Right lobe of liver (tissue), 6 donors: ENCODE measurements at regions not wholly inside any gene's neighbourhood (a gene's known extent, or its start where the extent isn't known, plus 50 kb on each side); places are given as distances from the start of the nearest gene placed in this dataset.

Experiments used
- ATAC-seq, 4 donors: fragments of 200-7000 bp; cut with Tn5 transposase; one replicate each; pipeline ENCODE4 v1.9.1; 2020; ENCODE audit warnings: mild to moderate bottlenecking in 4 of 4, moderate library complexity in 4 of 4
- DNase-seq, 3 donors: peaks; one replicate each; pipeline ENCODE4 v3.0.0-alpha.2; 2020
- H3K27ac ChIP-seq, 3 donors: fragments of 200-600 bp; one replicate each; pipeline ENCODE4 v1.8.0; 2022
- H3K27me3 ChIP-seq, 2 donors: fragments of 200-600 bp; one replicate each; pipeline ENCODE4 v1.8.0; 2022
- H3K36me3 ChIP-seq, 4 donors: fragments of 200-600 bp; sonication (generic) in 1 of 4; one replicate each; pipeline versions ENCODE4 v1.5.1 to v1.8.0; 2017 to 2022; ENCODE audit warnings: control low read depth in 1 of 4
- H3K4me1 ChIP-seq, 4 donors: fragments of 200-600 bp; sonication (generic) in 1 of 4; one replicate each; pipeline versions ENCODE4 v1.5.1 to v1.8.0; 2017 to 2022; ENCODE audit warnings: control low read depth in 1 of 4
- H3K4me3 ChIP-seq, 3 donors: fragments of 200-600 bp; one replicate each; pipeline ENCODE4 v1.8.0; 2022
- H3K9me3 ChIP-seq, 4 donors: fragments of 200-600 bp; sonication (generic) in 1 of 4; one replicate each; pipeline versions ENCODE4 v1.5.1 to v1.8.0; 2017 to 2022; ENCODE audit warnings: control low read depth in 1 of 4
- POLR2A ChIP-seq: fragments of 450-650 bp; IDR thresholded peaks from one replicate; pipeline ENCODE4 v1.6.1; 2017; ENCODE audit warnings: antibody characterized with exemption, mild to moderate bottlenecking
- WGBS: methylation state at CpG from one replicate; pipeline ENCODE4 v1.1.6; 2018; ENCODE audit warnings: low coverage, low lambda C conversion rate; ENCODE audit not compliant: insufficient coverage; ENCODE audit errors: missing lambda C conversion rate; 5-methylcytosine and 5-hydroxymethylcytosine counted together
- intact Hi-C, 2 donors: fragments of 100-400 bp; cut with DNase I; formaldehyde crosslinking; loops; one replicate each; pipeline versions ENCODE4 v1.11.2 to v1.14.1; 2022
- TF ChIP-seq, protein P1 (sequence below), 4 donors: fragments of 200-600 bp in 3 of 4; fragments of 450-650 bp in 1 of 4; IDR thresholded peaks; one replicate each; pipeline versions ENCODE4 v1.5.1 to v1.8.0; 2016 to 2022; ENCODE audit warnings: antibody characterized with exemption in 4 of 4, mild to moderate bottlenecking in 2 of 4
- donor health status: DM: no; HTN: yes; CAD: no.
- donor health status: DM: no; HTN: no; CAD: no.
- donor health status: DM: no; HTN: no; CAD: no.
- donor health status: DM: no; HTN: yes; CAD: no.
- donor health status: DM: no; HTN: yes; CAD: no.

DNA sequence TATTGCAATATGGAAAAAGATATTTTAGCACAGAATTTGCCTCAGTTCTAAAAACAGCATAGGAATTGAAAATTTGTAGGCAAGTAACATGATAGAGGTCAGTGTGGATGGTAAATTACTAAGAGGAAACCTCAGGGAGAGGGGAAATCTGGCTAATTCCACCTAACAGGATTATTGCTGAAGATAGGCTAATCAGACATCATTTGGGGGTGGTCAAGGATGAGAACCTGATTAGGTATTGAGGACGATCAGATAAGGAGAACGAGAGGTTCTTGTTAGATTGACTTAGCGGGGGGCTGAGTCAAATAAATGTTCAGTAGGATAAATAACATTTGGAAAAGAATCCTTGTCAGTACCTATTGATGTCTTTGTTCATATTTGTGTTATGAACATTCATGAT is 543.2 kb upstream of the LRRTM4 start:
- Histone ChIP-seq H3K4me3 (no peak overlapping the region), H3K27ac (no peak overlapping the region), H3K36me3 (no peaks in the 10 kb centered on the region), H3K27me3 (no peaks in the 10 kb centered on the region), H3K4me1 (no peaks in the 10 kb centered on the region), H3K9me3 (no peaks in the 10 kb centered on the region)
- 11% methylated on average over 3 of the region's 3 CpGs for WGBS
- intact Hi-C loops: no loop called here
- DNase-seq (no peak), ATAC-seq (no peak)
- TF ChIP-seq, protein P1, sequence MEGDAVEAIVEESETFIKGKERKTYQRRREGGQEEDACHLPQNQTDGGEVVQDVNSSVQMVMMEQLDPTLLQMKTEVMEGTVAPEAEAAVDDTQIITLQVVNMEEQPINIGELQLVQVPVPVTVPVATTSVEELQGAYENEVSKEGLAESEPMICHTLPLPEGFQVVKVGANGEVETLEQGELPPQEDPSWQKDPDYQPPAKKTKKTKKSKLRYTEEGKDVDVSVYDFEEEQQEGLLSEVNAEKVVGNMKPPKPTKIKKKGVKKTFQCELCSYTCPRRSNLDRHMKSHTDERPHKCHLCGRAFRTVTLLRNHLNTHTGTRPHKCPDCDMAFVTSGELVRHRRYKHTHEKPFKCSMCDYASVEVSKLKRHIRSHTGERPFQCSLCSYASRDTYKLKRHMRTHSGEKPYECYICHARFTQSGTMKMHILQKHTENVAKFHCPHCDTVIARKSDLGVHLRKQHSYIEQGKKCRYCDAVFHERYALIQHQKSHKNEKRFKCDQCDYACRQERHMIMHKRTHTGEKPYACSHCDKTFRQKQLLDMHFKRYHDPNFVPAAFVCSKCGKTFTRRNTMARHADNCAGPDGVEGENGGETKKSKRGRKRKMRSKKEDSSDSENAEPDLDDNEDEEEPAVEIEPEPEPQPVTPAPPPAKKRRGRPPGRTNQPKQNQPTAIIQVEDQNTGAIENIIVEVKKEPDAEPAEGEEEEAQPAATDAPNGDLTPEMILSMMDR (IDR thresholded peaks at IDR 0.05): no peak
- no peak for TF ChIP-seq POLR2A

DNA sequence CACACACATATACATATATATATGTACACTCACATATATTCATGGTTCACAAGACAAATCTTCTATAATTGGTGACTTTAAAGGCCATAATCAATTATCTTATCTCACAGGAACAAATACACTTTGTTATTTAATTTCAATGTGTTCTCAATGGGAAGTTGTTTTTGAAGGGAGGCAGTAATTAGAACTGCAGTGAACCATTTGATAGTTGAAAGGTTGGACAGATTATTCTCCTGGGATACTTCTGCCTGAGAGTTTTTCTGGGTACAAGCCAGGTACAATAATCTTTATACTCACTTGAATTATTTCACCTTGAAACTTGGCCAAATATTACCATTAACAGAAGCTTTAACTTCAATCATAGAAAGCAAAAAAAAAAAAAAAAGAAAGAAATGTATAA is 546.6 kb upstream of the LRRTM4 start:
- Histone ChIP-seq H3K27me3 (no peaks in the 10 kb centered on the region), H3K27ac (no peak overlapping the region), H3K36me3 (no peaks in the 10 kb centered on the region), H3K4me3 (no peak overlapping the region), H3K9me3 (no peaks in the 10 kb centered on the region), H3K4me1 (no peaks in the 10 kb centered on the region)
- DNase-seq (no peak), ATAC-seq (no peak)
- intact Hi-C loops: no loop called here
- TF ChIP-seq POLR2A: no peak
- TF ChIP-seq, protein P1 (IDR thresholded peaks at IDR 0.05): no peak

DNA sequence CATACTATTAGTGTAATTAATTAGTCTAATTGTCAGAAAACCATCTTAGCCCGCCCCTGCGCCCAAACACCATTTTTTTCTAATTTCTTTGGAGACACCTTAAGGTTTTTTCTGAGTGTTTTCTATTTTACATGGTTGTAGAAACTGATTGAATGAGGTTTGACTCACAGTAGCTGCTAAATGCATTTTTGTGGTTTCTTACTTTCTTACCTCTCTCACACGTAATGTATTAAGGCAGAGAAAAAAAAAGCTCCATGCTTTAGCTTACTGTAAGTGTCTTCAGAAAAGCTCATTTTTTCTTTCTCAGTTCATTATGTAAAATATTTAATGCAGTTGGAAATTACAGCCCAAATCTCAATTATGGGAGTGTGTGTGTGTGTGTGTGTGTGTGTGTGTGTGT is 548.5 kb upstream of the LRRTM4 start:
- Histone ChIP-seq H3K36me3 (no peaks in the 10 kb centered on the region), H3K4me3 (no peak overlapping the region), H3K4me1 (no peaks in the 10 kb centered on the region), H3K9me3 (no peaks in the 10 kb centered on the region), H3K27ac (no peak overlapping the region), H3K27me3 (no peaks in the 10 kb centered on the region)
- DNase-seq (no peak), ATAC-seq (no peak)
- TF ChIP-seq, protein P1 (IDR thresholded peaks at IDR 0.05): no peak
- no peak for TF ChIP-seq POLR2A
- intact Hi-C loops: no loop called here
- 56% methylated on average over 3 of the region's 3 CpGs for WGBS

DNA sequence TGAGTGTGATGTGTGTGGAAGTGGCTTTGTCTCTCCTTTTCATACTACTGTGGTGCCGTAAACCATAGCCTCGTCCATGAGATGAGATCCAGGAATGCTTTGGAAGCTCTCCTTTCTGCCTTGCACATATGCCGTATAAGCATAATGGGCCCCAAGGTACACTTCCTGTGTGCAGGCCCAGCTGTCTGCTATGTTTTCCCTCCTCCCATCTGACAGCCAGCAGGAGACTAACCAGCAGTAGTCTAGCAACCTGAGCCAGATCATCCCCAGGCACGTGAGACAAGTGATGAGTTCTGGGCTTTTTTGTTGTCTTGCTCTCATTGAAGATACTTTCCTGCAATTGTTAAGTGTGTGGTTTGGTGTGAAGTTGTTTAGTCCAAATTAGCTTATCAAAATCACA is 555.5 kb upstream of the LRRTM4 start:
- no peak for ATAC-seq

DNA sequence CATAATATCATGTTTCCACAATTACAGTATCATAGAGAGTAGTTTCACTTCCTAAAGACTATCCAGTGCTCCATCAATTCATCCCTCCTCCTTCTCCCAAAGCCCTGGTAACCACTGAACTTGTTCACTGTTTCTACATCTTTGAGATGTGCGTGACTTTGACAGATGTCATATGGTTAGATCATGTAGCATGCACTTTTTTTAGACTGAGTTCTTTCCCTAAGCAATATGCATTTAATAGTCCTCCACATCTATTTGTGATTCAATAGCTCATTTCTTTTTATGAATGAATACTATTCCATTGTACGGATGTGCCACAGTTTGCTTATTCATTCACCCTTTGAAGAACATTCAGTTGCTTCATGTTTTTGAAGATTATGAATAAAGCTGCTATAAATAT is 560.4 kb upstream of the LRRTM4 start:
- no peak for DNase-seq
- intact Hi-C loops: no loop called here
- ATAC-seq: no peak
- Histone ChIP-seq H3K27me3 (no peaks in the 10 kb centered on the region), H3K27ac (no peak overlapping the region), H3K36me3 (no peaks in the 10 kb centered on the region), H3K4me1 (no peaks in the 10 kb centered on the region), H3K4me3 (no peak overlapping the region), H3K9me3 (no peaks in the 10 kb centered on the region)
- TF ChIP-seq, protein P1 (IDR thresholded peaks at IDR 0.05): no peak
- no peak for TF ChIP-seq POLR2A
- 61% methylated on average over 2 of the region's 2 CpGs for WGBS

More for the DNA sequence above, 555.5 kb upstream of the LRRTM4 start:
- no peak overlapping the region for H3K4me3 ChIP-seq
- H3K27ac ChIP-seq: no peak overlapping the region
- H3K36me3 ChIP-seq: no peaks in the 10 kb centered on the region
- 20% methylated on average over 2 of the region's 4 CpGs for WGBS
- H3K27me3 ChIP-seq: no peaks in the 10 kb centered on the region
- no peaks in the 10 kb centered on the region for H3K4me1 ChIP-seq
- H3K9me3 ChIP-seq: no peaks in the 10 kb centered on the region
- intact Hi-C loops: no loop called here
- TF ChIP-seq, protein P1 (IDR thresholded peaks at IDR 0.05): no peak
- TF ChIP-seq POLR2A: no peak
- DNase-seq: no peak
